MM.1S (cell line): ENCODE measurements at regions not wholly inside any gene's neighbourhood (a gene's known extent, or its start where the extent isn't known, plus 50 kb on each side); places are given as distances from the start of the nearest gene placed in this dataset.

Source experiments
- DNase-seq: peaks from one replicate; pipeline ENCODE4 v3.0.0-alpha.2; 2015
- H2AFZ ChIP-seq: fragments of 300-600 bp; sonication (generic); 2 replicates; pipeline ENCODE4 v1.6.0; 2016; ENCODE audit warnings: antibody characterized with exemption, low read length
- H3F3A ChIP-seq: fragments of 300-600 bp; sonication (generic); 2 replicates; pipeline ENCODE4 v1.6.1; 2016; ENCODE audit warnings: mild to moderate bottlenecking, antibody characterized with exemption, low read length, moderate library complexity, mixed read lengths; ENCODE audit not compliant: insufficient read depth
- H3K27ac ChIP-seq: fragments of 300-600 bp; sonication (generic); 2 replicates; pipeline ENCODE4 v1.5.1; 2016; ENCODE audit warnings: mild to moderate bottlenecking, low read length
- H3K27me3 ChIP-seq: fragments of 300-600 bp; sonication (generic); replicated peaks from 2 replicates; pipeline ENCODE4 v1.6.0; 2016; ENCODE audit warnings: low read length; ENCODE audit not compliant: insufficient read depth
- H3K36me3 ChIP-seq: fragments of 300-600 bp; sonication (generic); replicated peaks from 2 replicates; pipeline ENCODE4 v1.6.1; 2016; ENCODE audit warnings: mild to moderate bottlenecking, low read length, mixed read lengths; ENCODE audit not compliant: insufficient read depth
- H3K4me1 ChIP-seq: fragments of 300-600 bp; sonication (generic); 2 replicates; pipeline ENCODE4 v1.6.1; 2016; ENCODE audit warnings: low read length, mixed read lengths
- H3K4me2 ChIP-seq: fragments of 300-600 bp; sonication (generic); 2 replicates; pipeline ENCODE4 v1.6.0; 2016; ENCODE audit warnings: low read depth, low read length
- H3K4me3 ChIP-seq: fragments of 300-600 bp; sonication (generic); 2 replicates; pipeline ENCODE4 v1.5.1; 2016; ENCODE audit warnings: low read length, mixed read lengths
- H3K79me2 ChIP-seq: fragments of 300-600 bp; sonication (generic); 2 replicates; pipeline ENCODE4 v1.6.1; 2016; ENCODE audit warnings: mixed run types, low read length, mixed read lengths
- H3K9ac ChIP-seq: fragments of 300-600 bp; sonication (generic); 2 replicates; pipeline ENCODE4 v1.6.1; 2016; ENCODE audit warnings: low read length, mixed read lengths
- H3K9me2 ChIP-seq: fragments of 300-600 bp; sonication (generic); replicated peaks from 2 replicates; pipeline ENCODE4 v1.6.1; 2016; ENCODE audit warnings: mild to moderate bottlenecking, low read length, mixed read lengths; ENCODE audit not compliant: insufficient read depth
- H3K9me3 ChIP-seq: fragments of 300-600 bp; sonication (generic); replicated peaks from 2 replicates; pipeline ENCODE4 v1.6.1; 2016; ENCODE audit warnings: mild to moderate bottlenecking, low read length, mixed read lengths; ENCODE audit not compliant: insufficient read depth
- H4K20me1 ChIP-seq: fragments of 300-600 bp; sonication (generic); 2 replicates; pipeline ENCODE4 v1.6.1; 2016; ENCODE audit warnings: mild to moderate bottlenecking, low read length, moderate library complexity, mixed read lengths; ENCODE audit not compliant: insufficient read depth
- EZH2 ChIP-seq: fragments of 300-600 bp; sonication (generic); optimal IDR thresholded peaks from 2 replicates; pipeline ENCODE3; 2017; ENCODE audit warnings: low read depth, mild to moderate bottlenecking, antibody characterized with exemption, low read length, mixed read lengths
- EZH2phosphoT487 ChIP-seq: fragments of 300-600 bp; sonication (generic); IDR thresholded peaks from 2 replicates; pipeline ENCODE4 v1.6.1; 2018; ENCODE audit warnings: antibody characterized with exemption, low read length
- TF ChIP-seq, protein P1 (sequence below): fragments of 300-600 bp; sonication (generic); IDR thresholded peaks from 2 replicates; pipeline ENCODE4 v1.5.1; 2016; ENCODE audit warnings: antibody characterized with exemption, low read length, mixed read lengths

DNA sequence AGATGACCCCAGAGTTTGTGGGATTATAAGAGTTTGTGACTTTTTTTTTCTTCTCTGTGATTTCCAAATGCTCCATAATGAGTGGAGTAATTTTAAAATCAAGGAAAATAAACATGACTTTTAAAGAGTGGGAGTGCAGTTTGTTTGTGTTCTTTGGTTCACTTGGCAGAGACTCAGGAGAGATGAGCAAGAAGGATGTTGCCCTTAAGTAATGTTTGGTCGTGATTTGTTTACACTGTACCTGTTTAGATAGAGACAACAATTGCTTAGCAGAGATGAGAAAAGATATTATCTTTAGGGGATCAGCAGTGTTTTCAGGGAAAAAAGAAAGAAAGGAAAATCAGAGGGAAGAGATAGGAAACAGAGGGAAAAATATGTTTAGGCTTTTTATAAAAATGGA lies 170.8 kb downstream of the ADSS2 start:
- no peak overlapping the region for H2AFZ ChIP-seq
- no peaks in the 10 kb centered on the region for H3F3A ChIP-seq
- H4K20me1 ChIP-seq: no peaks in the 10 kb centered on the region
- no peaks in the 10 kb centered on the region for H3K9me3 ChIP-seq
- no peak overlapping the region for H3K9ac ChIP-seq
- no peaks in the 10 kb centered on the region for H3K9me2 ChIP-seq
- H3K27me3 ChIP-seq: no peaks in the 10 kb centered on the region
- no peak overlapping the region for H3K4me2 ChIP-seq
- H3K4me1 ChIP-seq: no peaks in the 10 kb centered on the region
- no peaks in the 10 kb centered on the region for H3K36me3 ChIP-seq
- no peaks in the 10 kb centered on the region for H3K79me2 ChIP-seq
- no peak overlapping the region for H3K4me3 ChIP-seq
- no peak for DNase-seq
- no peak overlapping the region for H3K27ac ChIP-seq
- no peak for TF ChIP-seq EZH2phosphoT487
- no peak for TF ChIP-seq EZH2
- TF ChIP-seq, protein P1, sequence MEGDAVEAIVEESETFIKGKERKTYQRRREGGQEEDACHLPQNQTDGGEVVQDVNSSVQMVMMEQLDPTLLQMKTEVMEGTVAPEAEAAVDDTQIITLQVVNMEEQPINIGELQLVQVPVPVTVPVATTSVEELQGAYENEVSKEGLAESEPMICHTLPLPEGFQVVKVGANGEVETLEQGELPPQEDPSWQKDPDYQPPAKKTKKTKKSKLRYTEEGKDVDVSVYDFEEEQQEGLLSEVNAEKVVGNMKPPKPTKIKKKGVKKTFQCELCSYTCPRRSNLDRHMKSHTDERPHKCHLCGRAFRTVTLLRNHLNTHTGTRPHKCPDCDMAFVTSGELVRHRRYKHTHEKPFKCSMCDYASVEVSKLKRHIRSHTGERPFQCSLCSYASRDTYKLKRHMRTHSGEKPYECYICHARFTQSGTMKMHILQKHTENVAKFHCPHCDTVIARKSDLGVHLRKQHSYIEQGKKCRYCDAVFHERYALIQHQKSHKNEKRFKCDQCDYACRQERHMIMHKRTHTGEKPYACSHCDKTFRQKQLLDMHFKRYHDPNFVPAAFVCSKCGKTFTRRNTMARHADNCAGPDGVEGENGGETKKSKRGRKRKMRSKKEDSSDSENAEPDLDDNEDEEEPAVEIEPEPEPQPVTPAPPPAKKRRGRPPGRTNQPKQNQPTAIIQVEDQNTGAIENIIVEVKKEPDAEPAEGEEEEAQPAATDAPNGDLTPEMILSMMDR: no peak

DNA sequence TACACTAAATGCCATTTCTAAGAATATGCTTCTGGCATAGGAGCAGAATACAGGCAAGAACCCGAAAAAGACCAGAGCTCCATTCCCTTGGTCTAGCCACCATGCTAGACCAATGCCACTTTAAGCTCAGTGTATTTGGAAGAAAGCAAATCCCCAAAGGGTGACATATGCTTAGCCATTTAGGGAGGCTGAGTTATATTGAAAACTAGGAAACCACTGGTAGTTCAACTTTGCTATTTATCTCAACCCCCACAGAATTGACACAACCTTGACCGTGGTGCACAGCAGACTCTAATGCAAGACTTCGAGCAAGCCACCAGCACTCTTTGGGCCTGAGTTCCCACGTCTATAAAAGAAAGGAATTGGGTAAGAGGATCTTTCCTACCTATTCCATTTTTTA lies 167.9 kb downstream of the ADSS2 start:
- Histone ChIP-seq H3K9me3 (no peaks in the 10 kb centered on the region), H2AFZ (no peak overlapping the region), H3K9ac (no peak overlapping the region), H3F3A (no peaks in the 10 kb centered on the region), H3K9me2 (no peaks in the 10 kb centered on the region), H3K79me2 (no peaks in the 10 kb centered on the region), H3K27ac (no peak overlapping the region), H3K4me3 (no peak overlapping the region), H3K4me2 (no peak overlapping the region), H3K36me3 (no peaks in the 10 kb centered on the region), H4K20me1 (no peaks in the 10 kb centered on the region), H3K4me1 (no peaks in the 10 kb centered on the region), H3K27me3 (no peaks in the 10 kb centered on the region)
- no peak for TF ChIP-seq EZH2phosphoT487
- TF ChIP-seq, protein P1: no peak
- TF ChIP-seq EZH2: no peak
- no peak for DNase-seq

DNA sequence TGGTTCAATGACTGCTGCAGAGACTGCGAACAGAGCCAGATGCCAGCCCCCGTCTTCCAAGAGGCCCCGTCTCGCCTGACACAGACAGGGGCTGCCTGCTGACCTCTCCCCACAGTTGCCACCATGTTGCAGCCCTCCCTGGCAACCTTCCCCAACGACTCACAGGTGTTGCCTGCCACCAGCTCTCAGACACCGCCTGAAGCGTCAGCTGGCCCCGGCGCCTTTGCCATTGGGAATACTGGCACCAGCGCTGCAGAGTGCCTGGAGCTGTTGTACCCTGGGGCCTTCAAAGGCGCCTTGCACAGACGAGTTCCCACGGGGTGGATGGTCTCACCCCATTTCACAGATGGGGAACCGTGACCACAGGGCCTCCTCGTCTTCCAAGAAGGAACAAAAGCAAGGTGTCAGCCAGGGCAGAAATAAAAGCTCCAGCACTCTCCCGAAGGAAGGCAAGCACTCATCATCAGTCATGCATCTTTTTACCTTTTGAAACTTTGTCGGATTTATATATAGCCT lies 167.0 kb downstream of the ADSS2 start:
- Histone ChIP-seq H3K4me3 (no peak overlapping the region), H4K20me1 (no peaks in the 10 kb centered on the region), H3K9ac (no peak overlapping the region), H3K4me2 (no peak overlapping the region), H3K27ac (no peak overlapping the region), H3K27me3 (no peaks in the 10 kb centered on the region), H2AFZ (no peak overlapping the region), H3F3A (no peaks in the 10 kb centered on the region), H3K9me3 (no peaks in the 10 kb centered on the region), H3K79me2 (no peaks in the 10 kb centered on the region), H3K4me1 (no peaks in the 10 kb centered on the region), H3K9me2 (no peaks in the 10 kb centered on the region), H3K36me3 (no peaks in the 10 kb centered on the region)
- no peak for DNase-seq
- TF ChIP-seq, protein P1: no peak
- TF ChIP-seq EZH2 (no peak), EZH2phosphoT487 (no peak)
